ENCODE measurements at regions not wholly inside any gene's neighbourhood (a gene's known extent, or its start where the extent isn't known, plus 50 kb on each side); places are given as distances from the start of the nearest gene placed in this dataset.

DNA sequence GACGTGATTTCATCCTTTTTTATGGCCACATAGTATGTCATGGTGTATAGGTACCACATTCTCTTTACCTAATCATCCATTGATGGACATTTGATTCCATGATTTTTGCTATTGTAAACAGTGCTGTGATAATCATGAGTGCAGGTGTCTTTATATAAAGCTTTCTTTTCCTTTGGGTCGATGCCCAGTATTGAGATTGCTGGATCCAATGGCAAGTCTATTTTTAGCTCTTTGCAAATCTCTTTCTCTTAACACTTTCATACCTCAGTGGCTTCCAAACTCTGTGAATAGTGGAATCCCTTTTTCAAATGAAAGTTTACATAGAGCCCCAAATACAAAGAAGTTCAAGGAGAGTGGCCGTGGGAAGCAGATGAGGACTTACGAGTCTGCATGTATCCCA, 105.8 kb upstream of the SPTLC3 start:
- WGBS, 2 donors, result 43 to 55% methylated on average over 4 of the region's 4 CpGs
- no peaks in the 10 kb centered on the region for H3K27me3 ChIP-seq
- H3K4me3 ChIP-seq, result no peak overlapping the region
- H3K9me3 ChIP-seq, result no peaks in the 10 kb centered on the region
- peaks cover 0 to 15% (median 0%) of the 10 kb centered on the region in 9 donors for H3K4me1 ChIP-seq
- no peak overlapping the region for H3K27ac ChIP-seq
- H3K36me3 ChIP-seq, result no peaks in the 10 kb centered on the region
- ATAC-seq (peak in 7 of 8 donors; percentile 12 to 90 (median 68)), DNase-seq (no peak)
- intact Hi-C loops (cut with DNase I), result no loop called here
- TF ChIP-seq, protein P1, sequence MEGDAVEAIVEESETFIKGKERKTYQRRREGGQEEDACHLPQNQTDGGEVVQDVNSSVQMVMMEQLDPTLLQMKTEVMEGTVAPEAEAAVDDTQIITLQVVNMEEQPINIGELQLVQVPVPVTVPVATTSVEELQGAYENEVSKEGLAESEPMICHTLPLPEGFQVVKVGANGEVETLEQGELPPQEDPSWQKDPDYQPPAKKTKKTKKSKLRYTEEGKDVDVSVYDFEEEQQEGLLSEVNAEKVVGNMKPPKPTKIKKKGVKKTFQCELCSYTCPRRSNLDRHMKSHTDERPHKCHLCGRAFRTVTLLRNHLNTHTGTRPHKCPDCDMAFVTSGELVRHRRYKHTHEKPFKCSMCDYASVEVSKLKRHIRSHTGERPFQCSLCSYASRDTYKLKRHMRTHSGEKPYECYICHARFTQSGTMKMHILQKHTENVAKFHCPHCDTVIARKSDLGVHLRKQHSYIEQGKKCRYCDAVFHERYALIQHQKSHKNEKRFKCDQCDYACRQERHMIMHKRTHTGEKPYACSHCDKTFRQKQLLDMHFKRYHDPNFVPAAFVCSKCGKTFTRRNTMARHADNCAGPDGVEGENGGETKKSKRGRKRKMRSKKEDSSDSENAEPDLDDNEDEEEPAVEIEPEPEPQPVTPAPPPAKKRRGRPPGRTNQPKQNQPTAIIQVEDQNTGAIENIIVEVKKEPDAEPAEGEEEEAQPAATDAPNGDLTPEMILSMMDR (IDR thresholded peaks at IDR 0.05), result no peak

DNA sequence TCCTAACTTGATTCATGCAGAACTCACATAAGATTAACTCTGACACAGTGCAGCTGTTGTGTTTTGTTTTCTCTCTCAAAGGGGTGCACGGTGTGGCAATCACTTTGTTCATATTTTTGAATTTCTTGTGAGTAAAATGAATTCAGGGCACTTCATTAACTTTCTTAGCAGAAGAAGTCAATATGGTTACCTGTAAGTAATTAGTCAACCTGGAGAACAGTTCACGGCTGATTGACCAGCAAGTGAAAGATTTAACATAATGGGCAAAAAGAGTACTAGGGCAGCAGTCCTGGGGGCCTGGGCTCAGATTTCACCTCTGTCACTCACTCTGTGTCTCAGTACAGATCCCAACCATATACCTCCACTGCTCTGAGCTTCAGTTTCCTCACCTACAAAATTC, 102.4 kb upstream of the SPTLC3 start:
- Histone ChIP-seq H3K4me3 (no peak overlapping the region), H3K27ac (no peak overlapping the region), H3K4me1 (peaks cover 0 to 15% (median 0%) of the 10 kb centered on the region in 9 donors), H3K9me3 (no peaks in the 10 kb centered on the region), H3K27me3 (no peaks in the 10 kb centered on the region), H3K36me3 (no peaks in the 10 kb centered on the region)
- WGBS, 2 donors, result 72 to 73% methylated on average over 2 of the region's 2 CpGs
- intact Hi-C loops (cut with DNase I), result no loop called here
- ATAC-seq, result no peak
- TF ChIP-seq, protein P1 (IDR thresholded peaks at IDR 0.05), result no peak
- no peak for DNase-seq

DNA sequence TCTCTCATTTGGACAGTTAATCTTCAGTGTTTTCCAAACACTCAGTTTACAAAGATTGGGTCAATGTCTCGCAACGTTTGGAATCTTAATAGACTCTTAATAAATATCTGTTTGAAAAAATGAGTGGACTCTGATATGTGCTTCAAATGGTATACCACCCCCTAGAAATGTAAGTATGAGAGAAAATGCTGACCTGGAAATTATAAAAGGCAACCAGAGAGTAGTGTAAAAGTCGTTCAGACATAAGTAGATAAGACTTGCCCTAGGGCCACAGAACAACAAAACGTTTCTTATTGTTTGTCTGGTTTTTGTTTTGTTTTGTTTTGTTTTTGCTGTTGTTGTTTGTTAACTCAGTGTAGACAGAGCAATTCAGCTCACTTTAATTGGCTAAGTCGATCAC, 97.4 kb upstream of the SPTLC3 start:
- intact Hi-C loops (cut with DNase I), result no loop called here
- ATAC-seq (no peak), DNase-seq (no peak)
- no peaks in the 10 kb centered on the region for H3K36me3 ChIP-seq
- no peaks in the 10 kb centered on the region for H3K4me1 ChIP-seq
- no peak overlapping the region for H3K4me3 ChIP-seq
- TF ChIP-seq, protein P1 (IDR thresholded peaks at IDR 0.05), result no peak
- H3K27ac ChIP-seq, result no peak overlapping the region
- H3K27me3 ChIP-seq, result peaks cover 0 to 4% (median 0%) of the 10 kb centered on the region in 7 donors
- H3K9me3 ChIP-seq, result no peaks in the 10 kb centered on the region
- WGBS, 2 donors, result 72% methylated on average over 5 of the region's 5 CpGs

DNA sequence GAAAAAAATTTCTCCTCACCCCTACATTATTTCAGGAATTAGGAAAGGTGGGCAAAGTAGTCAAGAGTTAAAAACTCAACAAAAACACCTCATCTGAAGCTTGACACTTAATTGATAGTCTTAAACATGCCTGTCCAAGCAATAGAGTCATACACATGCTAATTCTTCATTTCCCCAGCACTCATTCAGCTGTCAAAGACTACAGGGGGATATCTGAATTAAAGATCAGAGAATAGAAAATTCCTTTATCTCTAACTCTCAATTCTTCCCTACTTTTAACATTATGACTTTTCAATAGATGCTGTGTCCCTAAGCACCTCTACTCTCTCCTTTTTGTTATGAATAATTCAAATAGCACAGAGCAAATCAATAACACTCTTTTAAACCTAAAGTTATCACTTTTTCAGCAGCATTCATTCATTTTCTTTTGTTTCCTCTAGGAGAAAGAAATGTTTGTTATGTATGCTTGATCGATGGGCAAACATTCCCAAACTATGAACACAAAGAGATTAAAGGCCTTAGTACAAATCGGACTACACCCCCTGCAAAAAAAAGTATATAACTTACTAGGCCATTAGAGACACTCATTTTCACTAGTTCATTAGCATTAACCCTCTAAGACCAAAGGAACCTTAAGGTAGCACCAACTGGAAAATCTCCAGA, 94.9 kb upstream of the SPTLC3 start:
- ATAC-seq (no peak), DNase-seq (no peak)
- Histone ChIP-seq H3K27ac (no peak overlapping the region), H3K4me3 (no peak overlapping the region), H3K4me1 (no peaks in the 10 kb centered on the region), H3K36me3 (no peaks in the 10 kb centered on the region), H3K9me3 (no peaks in the 10 kb centered on the region), H3K27me3 (peaks cover 0 to 4% (median 0%) of the 10 kb centered on the region in 7 donors)
- WGBS, 2 donors, result 89 to 92% methylated on average over 2 of the region's 2 CpGs
- TF ChIP-seq, protein P1 (IDR thresholded peaks at IDR 0.05), result no peak
- intact Hi-C loops (cut with DNase I), result no loop called here

Data from heart right ventricle (tissue), 16 donors.